Activated T-cell treated with anti-CD3 and anti-CD28 coated beads, Interleukin-2, amount 50 U/mL, for 48 hours (primary cell): ENCODE measurements at regions not wholly inside any gene's neighbourhood (a gene's known extent, or its start where the extent isn't known, plus 50 kb on each side); places are given as distances from the start of the nearest gene placed in this dataset.
"Not testable (repeated sequence)": the region's sequence is repeated elsewhere in the genome, so short reads cannot be mapped to it uniquely, and the experiment has no call there.

ENCODE experiments used
- DNase-seq, 2 experiments: peaks; one replicate each; pipeline ENCODE4 v3.0.0-alpha.2; 2020

GRCh38 chr16:25561723-25562122 lies 130.0 kb upstream of the HS3ST4 start:
- not testable (repeated sequence) for DNase-seq

GRCh38 chr16:25556968-25557312 lies 134.8 kb upstream of the HS3ST4 start:
- not testable (repeated sequence) for DNase-seq

DNA sequence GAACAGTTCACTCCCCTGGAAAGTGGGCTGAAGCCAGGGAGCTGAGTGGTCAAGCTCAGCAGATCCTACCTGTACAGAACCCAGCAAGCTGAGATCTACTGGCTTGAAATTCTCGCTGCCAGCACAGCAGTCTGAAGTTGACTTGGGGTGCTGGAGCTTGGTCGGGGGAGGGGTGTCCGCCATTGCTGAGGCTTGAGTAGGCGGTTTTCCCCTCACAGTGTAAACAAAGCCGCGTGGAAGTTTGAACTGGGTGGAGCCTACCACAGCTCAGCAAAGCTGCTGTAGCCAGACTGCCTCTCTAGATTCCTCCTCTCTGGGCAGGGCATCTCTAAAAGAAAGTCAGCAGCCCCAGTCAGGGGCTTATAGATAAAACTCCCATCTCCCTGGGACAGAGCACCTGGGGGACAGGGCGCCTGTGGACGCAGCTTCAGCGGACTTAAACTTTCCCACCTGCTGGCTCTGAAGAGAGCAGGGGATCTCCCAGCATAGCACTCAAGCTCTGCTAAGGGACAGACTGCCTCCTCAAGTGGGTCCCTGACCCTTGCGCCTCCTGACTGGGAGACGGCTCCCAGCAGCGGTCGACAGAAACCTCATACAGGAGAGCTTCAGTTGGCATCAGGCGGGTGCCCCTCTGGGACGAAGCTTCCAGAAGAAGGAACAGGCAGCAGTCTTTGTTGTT lies 135.3 kb upstream of the HS3ST4 start:
- DNase-seq: not testable (repeated sequence)

GRCh38 chr16:25553711-25554436 lies 137.9 kb upstream of the HS3ST4 start:
- DNase-seq: no peak

- DNase-seq: no peak
Measured at GRCh38 chr16:25550647-25551046, 141.1 kb upstream of the HS3ST4 start.

GRCh38 chr16:25546791-25547190 lies 145.0 kb upstream of the HS3ST4 start:
- no peak for DNase-seq

GRCh38 chr16:25544294-25544693 lies 147.5 kb upstream of the HS3ST4 start:
- DNase-seq: no peak

DNA sequence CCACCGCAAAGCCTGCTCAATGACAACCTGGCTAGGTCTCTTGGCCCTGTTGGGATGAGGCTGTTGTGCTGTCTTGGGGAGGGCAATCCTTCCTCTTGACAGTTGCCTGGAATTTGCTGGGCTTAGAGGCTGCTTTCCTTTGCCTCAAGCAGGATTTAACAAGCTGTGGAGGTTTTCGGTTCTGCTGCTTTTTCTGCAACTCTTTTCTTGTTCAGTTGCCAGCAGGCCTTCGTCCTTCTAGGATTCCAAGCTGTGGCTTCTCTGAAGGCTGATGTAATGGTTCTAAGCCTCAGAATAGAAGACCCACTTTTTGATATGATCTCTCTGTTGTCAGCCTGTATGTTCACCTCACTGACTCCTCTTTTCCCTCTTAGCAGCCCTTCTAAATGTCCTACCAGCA lies 149.5 kb upstream of the HS3ST4 start:
- DNase-seq: no peak

GRCh38 chr16:25539767-25540166 lies 152.0 kb upstream of the HS3ST4 start:
- DNase-seq: not testable (repeated sequence)

GRCh38 chr16:25523183-25523582 lies 168.6 kb upstream of the HS3ST4 start:
- DNase-seq: no peak

DNA sequence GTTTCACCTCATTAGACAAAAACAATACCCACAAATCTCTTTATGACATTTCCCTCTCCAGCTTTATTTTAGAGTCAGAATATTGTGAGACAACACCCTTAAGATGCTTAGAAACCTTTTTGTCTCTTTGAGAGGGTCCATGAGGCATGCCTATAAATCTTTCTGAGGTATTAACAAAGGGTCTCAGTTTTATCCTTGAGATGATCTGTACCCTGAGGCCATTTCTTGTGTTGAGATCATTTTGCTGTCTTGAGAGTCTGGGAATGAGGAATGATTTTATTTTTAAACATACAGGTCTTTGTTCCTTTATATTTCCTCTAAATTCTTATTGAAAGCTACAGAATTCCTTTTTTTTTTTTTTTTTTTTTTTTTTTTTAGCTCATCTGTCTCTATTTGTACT lies 179.7 kb upstream of the HS3ST4 start:
- no peak for DNase-seq

GRCh38 chr16:25509456-25509855 lies 182.3 kb upstream of the HS3ST4 start:
- no peak for DNase-seq

DNA sequence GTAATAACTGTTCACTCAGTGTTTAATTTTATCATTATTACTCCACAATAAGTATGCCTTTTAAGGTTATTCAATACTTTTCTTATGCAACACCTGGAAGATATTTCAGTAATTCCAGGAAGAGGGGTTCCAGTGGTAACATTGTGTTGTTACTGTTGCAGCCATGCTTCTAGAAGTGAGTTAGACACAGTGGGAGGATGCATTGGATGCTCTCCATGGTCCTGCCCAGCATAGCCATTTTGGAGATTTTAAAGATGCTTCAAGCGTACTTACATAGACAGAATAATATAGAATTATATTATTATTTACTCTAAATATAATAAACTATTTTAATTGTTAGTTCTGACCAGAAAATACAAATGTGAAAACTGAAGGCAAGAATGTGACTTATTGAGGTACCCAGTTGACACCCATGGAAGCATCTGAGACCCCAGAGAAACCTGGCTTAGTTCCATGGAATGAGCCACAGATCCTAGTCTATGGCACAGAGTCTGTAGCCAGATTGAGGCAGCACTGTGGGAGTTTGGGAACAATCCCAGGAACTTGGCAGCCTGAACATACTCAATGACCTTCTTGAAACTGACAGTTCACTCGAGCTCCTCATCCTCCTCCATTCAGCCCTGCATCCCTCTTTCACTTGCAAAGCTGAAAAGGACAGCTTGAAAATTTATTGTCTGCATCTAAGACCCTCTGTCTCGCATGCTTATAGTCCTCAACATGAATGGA lies 190.1 kb upstream of the HS3ST4 start:
- no peak for DNase-seq

DNA sequence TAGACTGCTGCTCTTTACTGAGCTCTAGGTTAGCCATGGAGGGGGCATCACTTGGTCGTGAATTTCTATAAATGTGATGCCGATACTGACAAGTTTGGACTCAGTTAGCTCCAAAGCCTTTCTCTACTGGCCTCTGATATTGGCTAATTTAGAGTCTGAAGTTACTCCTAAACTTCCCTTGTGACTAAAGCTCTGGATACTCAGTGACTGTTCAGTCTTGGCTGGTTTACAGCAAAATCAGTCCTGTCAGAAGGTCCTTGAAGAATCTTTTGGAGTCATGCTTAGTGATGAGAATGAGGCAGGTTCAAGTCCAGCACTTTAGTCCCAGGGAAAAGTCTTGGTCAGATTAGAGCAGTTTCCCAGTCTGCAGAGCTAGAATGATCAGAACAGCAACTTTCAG lies 197.5 kb upstream of the HS3ST4 start:
- no peak for DNase-seq

- no peak for DNase-seq
Measured at GRCh38 chr16:25493136-25493811, 198.5 kb upstream of the HS3ST4 start.

- DNase-seq: no peak
Measured at GRCh38 chr16:25488435-25488834, 203.3 kb upstream of the HS3ST4 start.

DNA sequence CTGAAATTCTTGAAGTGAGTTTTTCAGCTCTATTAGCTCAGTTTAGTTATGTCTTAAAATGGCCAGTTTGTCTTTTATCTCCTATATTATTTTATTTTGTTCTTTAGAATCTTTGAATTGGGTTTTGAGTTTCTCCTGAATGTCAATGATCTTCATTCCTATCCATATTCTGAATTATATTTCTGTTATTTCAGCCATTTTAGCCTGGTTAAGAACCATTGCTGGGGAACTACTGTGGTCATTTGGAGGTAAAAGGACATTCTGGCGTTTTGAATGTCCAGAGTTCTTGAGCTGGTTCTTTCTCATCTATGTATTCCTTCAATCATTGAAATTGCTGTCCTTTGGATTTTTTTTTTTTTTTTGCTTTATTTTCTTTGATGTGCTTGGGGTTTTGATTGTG lies 203.9 kb upstream of the HS3ST4 start:
- no peak for DNase-seq

- no peak for DNase-seq
Measured at GRCh38 chr16:25481636-25482035, 210.1 kb upstream of the HS3ST4 start.

GRCh38 chr16:25478476-25478875 lies 213.3 kb upstream of the HS3ST4 start:
- DNase-seq: no peak

GRCh38 chr16:25464058-25464457 lies 206.4 kb upstream of the ZKSCAN2 start:
- no peak for DNase-seq

DNA sequence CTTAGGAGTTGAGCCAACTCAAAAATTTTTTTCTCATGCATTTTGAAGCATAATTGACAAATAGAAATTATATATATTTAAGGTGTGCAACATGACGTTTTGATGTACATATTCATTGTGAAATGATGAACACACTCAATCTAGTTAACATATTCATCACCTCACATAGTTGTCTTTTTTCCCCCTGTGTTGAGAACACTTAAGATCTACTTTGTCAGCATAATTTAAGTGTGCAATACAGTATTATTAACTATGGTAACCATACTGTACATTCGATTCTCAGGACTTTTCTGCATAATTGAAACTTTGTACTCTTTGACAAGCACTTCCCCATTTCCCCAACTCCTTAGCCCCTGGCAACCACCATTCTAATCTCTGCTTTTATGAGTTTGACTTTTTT lies 192.2 kb upstream of the ZKSCAN2 start:
- no peak for DNase-seq

DNA sequence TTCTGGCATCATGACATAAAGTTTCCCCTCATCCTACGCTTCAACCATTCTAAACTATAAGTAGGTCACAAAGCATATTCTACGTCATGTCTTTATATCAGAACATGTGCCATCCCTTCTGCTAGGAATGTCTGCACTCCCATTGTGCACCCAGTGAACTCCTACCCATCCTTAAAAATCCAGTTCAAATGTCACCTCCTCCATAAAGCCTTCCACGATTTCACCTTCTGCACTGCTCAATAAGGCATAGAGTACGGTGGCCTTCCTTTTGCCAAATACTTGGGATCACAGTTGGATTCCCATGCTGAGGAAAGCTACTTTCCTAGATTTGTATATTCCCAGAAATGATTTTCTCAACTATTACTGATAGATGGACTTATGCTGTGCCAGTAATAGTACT lies 186.3 kb upstream of the ZKSCAN2 start:
- DNase-seq: no peak

DNA sequence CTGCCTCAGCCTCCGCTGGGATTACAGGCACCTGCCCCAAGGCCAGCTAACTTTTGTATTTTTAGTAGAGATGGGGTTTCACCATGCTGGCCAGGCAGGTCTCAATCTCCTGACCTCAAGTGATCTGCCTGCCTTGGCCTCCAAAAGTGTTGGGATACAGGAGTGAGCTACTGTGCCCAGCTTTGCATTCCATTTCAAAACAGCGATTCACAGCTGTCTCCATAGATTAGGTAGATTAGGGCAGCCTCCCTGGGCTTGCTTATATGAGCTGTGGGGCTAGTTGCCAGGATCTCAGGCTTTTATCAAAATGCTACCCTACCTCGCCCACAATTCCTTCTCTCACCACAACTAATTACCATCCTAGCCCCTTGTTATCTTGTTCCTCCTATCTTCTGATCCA lies 176.4 kb upstream of the ZKSCAN2 start:
- DNase-seq: no peak

DNA sequence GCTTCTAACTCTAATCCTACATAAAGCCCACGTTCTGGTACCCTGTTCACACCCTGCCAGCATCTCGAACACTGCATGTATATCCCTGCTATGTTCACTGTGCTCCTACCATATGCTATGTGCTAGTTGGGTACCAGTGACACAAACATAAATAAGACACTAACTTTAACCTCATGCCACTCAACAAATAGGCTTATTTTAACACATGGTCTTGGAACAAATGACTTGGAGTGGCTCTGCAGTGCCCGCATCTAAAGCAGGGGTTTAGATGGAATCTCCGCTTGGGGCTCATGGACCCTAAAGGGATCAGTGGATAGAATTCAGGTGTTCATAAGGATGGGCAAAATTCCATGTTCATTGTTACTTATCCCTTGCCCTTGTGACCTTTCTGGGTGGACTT lies 175.7 kb upstream of the ZKSCAN2 start:
- DNase-seq: no peak
